ENCODE measurements at regions not wholly inside any gene's neighbourhood (a gene's known extent, or its start where the extent isn't known, plus 50 kb on each side); places are given as distances from the start of the nearest gene placed in this dataset.

DNA sequence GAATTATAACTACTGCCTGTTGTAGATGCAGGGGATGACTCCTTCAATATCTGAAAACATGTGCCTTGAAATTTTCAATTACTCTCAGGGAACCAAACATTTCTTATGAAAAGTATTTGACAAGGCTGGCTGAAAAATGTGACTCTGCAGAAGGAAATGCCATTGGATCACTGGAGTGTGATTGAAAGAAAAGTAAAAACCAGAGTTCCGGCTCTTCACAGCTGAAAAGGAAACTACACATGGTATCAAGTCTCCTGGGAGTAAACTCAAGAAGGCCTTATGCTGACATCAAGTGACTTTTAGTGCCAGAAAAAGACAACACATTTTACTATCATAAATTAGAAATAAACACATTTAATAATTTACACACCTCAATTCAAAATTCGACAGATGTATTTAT lies 693.0 kb downstream of the LRFN5 start:
- Histone ChIP-seq H2AFZ (ENCODE audit: low read depth, low read length) (no peak overlapping the region), H3K36me3 (ENCODE audit: control insufficient read depth in 2 of 2, extremely low read depth in 1 of 2, insufficient read depth in 2 of 2, low read length in 2 of 2) (no peaks in the 10 kb centered on the region), H3K27ac (ENCODE audit: insufficient read depth, low read depth, low read length) (no peak overlapping the region), H4K20me1 (replicated peaks; ENCODE audit: control insufficient read depth, extremely low read depth, insufficient read depth, low read length) (no peaks in the 10 kb centered on the region), H3K9me3 (replicated peaks; ENCODE audit: control insufficient read depth, insufficient read depth, low read length) (no peaks in the 10 kb centered on the region), H3K9ac (replicated peaks; ENCODE audit: extremely low read depth, insufficient read depth, low read length) (no peak overlapping the region), H3K9me1 (replicated peaks; ENCODE audit: control insufficient read depth, extremely low read depth, insufficient read depth, low read length) (no peaks in the 10 kb centered on the region), H3K4me2 (ENCODE audit: insufficient read depth, low read length) (no peak overlapping the region), H3K4me1 (ENCODE audit: control insufficient read depth, extremely low read depth, insufficient read depth, low read length) (no peaks in the 10 kb centered on the region), H3K4me3 (replicated peaks in 1 of 3; ENCODE audit: insufficient read depth in 1 of 3, low read depth in 1 of 3, low read length in 3 of 3) (no peak overlapping the region), H3K27me3 (ENCODE audit: control insufficient read depth in 2 of 2, insufficient read depth in 2 of 2, low read length in 2 of 2) (no peaks in the 10 kb centered on the region), H3K79me2 (ENCODE audit: control insufficient read depth, insufficient read depth, low read length) (no peaks in the 10 kb centered on the region)
- intact Hi-C loops (cut with micrococcal nuclease) = no loop called here
- ChIA-PET CTCF (no interaction called here), POLR2A (no interaction called here)
- DNase-seq (ENCODE audit: low read depth, low spot score) = no peak
- FAIRE-seq = no peak
- dilution Hi-C loops (cut with MboI; ENCODE audit: extremely low pct_ligation_motif_present, low sequenced_read_pairs) = no loop called here
- BruUV-seq (replicated peaks) = no TSS peak
- no peak for TF ChIP-seq FOS (IDR thresholded peaks at IDR 0.05; ENCODE audit: borderline replicate concordance, insufficient read depth, low read length)
- TF ChIP-seq POLR2AphosphoS5 (IDR thresholded peaks at IDR 0.05; ENCODE audit: insufficient read depth, low read depth, low read length) = no peak
- TF ChIP-seq GATA2 (IDR thresholded peaks at IDR 0.05; ENCODE audit: insufficient read depth, insufficient read length, low read depth, low read length) = no peak
- TF ChIP-seq MYC (IDR thresholded peaks at IDR 0.05; ENCODE audit: low read depth, low read length) = no peak
- TF ChIP-seq, protein P1, sequence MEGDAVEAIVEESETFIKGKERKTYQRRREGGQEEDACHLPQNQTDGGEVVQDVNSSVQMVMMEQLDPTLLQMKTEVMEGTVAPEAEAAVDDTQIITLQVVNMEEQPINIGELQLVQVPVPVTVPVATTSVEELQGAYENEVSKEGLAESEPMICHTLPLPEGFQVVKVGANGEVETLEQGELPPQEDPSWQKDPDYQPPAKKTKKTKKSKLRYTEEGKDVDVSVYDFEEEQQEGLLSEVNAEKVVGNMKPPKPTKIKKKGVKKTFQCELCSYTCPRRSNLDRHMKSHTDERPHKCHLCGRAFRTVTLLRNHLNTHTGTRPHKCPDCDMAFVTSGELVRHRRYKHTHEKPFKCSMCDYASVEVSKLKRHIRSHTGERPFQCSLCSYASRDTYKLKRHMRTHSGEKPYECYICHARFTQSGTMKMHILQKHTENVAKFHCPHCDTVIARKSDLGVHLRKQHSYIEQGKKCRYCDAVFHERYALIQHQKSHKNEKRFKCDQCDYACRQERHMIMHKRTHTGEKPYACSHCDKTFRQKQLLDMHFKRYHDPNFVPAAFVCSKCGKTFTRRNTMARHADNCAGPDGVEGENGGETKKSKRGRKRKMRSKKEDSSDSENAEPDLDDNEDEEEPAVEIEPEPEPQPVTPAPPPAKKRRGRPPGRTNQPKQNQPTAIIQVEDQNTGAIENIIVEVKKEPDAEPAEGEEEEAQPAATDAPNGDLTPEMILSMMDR (IDR thresholded peaks at IDR 0.05; ENCODE audit: extremely low read depth in 1 of 2, insufficient read depth in 1 of 2, low read depth in 1 of 2, low read length in 2 of 2) = no peak
- TF ChIP-seq, protein P2, sequence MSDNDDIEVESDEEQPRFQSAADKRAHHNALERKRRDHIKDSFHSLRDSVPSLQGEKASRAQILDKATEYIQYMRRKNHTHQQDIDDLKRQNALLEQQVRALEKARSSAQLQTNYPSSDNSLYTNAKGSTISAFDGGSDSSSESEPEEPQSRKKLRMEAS (IDR thresholded peaks at IDR 0.05; ENCODE audit: insufficient read depth, insufficient read length) = no peak
- no peak for TF ChIP-seq EZH2 (IDR thresholded peaks at IDR 0.05; ENCODE audit: borderline replicate concordance, low read depth, low read length, severe bottlenecking)

Data from endothelial cell of umbilical vein (primary cell).